H54 (cell line): ENCODE measurements at regions not wholly inside any gene's neighbourhood (a gene's known extent, or its start where the extent isn't known, plus 50 kb on each side); places are given as distances from the start of the nearest gene placed in this dataset.

Source experiments
- DNase-seq: peaks from one replicate; pipeline ENCODE4 v3.0.0; 2011; ENCODE audit warnings: low spot score, mixed read lengths; ENCODE audit not compliant: insufficient read length
- FAIRE-seq: peaks from 3 replicates; lab custom pipeline; 2011; peaks lifted over from hg19 to GRCh38; lab: Jason Lieb, UNC
- POLR2A ChIP-seq: IDR thresholded peaks from 2 replicates; pipeline ENCODE4 v1.6.1; 2011; ENCODE audit warnings: low read depth, mild to moderate bottlenecking, low read length

DNA sequence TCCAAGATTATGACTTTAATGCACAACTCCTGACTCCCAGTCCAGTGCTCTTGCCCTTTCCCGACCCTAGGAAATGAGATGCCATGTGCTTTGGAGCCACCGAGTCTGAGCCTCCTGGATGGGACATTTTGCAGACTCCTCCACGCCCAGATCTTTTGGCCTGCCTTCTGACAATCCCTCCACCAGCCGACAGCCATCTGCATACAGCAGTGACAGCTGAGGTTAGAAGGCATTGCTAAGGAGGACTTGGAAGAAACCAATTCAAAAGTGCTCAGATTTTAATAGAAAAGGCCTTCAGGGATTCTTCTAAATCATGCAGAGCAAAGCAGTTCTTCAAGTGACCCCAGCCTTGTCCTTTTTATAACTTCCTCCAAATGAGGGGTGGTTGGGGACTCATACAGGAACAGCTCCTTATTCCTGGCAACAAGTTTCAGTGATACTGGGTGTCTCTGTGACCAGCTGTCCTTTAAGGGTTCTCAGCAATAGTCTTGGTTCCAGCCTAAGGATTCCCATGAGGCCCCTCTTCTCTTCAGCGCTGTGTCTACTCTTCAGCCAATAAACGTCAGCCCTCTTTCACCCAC, 369.3 kb downstream of the PBX1 start:
- FAIRE-seq (no peak), DNase-seq (no peak)
- no peak for TF ChIP-seq POLR2A

DNA sequence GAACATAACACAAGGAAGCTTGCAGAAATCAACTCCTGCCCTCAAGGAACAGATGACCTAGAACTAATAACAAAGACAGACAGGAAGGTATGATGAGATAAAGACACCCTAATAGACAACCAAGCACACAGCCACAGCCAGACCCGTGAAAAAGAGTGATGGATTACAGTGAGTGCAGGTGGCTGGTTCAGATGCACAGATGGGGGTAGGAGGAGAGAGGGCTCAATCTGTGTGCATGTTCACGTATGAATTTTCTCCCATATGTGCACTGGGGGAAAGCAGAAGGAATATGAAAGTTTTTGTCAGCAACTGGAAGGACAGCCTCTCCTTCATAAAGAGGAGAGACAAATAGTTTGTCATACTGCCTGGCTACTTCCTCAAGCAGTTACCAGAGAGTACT, 367.1 kb downstream of the PBX1 start:
- FAIRE-seq (no peak), DNase-seq (no peak)
- no peak for TF ChIP-seq POLR2A

DNA sequence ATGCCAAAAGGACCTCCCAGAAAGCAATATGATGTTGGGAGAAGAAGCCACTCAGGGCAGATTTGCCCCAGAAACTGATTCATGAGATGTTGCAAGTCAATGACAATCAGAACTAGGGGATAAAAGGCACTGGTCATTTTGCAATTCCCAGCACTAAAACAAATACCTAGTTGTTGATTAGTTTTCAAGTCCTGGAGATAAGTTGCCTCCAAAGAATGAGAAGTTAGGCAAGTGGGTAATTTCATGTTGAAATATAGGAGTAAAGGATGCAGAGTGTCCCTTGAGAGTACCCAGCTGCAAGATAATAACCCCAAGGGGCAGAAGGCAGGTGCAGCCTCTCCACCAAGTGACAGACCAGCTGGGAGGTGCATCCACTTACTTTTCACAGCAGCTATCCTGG, 363.6 kb downstream of the PBX1 start:
- FAIRE-seq (no peak), DNase-seq (no peak)
- TF ChIP-seq POLR2A = no peak

DNA sequence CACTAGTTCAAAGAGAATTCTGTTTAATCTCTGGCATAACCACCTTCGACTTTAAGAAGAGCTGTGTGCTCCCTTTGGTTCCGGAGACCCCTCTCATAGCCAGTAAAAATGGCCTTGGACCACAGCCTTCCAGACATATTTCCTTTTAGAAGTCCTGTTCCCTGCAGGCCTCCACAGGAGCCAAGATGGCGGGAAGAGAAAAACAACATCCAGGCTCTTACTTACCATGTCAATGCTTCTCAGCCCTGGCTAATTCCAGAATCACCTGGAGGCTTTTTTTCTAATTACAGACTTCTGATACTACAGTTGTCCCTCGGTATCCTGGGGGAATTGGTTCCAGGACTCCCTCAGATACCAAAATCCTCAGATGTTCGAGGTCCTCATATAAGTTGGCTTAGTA, 362.5 kb downstream of the PBX1 start:
- DNase-seq (no peak), FAIRE-seq (no peak)
- no peak for TF ChIP-seq POLR2A

DNA sequence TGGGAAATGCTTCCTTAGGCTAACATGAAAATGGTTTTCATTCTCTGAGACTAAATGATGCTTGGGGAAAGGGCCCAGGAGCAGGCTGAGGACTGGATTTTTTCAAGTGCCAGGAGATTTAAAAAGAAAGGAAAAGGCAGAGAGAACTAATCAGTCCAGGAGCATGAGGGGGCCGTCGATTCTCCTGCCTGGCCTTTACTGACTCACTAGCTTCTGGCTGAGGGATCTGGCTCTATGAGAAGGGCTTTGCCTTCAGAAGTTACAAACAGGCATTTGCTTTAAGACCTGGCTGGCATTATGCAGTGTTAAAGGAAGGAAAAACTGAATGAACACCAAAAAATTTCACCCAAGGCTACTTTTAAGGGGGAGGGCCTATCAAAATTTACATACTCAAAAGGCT, 359.2 kb downstream of the PBX1 start:
- no peak for TF ChIP-seq POLR2A
- FAIRE-seq (no peak), DNase-seq (no peak)

DNA sequence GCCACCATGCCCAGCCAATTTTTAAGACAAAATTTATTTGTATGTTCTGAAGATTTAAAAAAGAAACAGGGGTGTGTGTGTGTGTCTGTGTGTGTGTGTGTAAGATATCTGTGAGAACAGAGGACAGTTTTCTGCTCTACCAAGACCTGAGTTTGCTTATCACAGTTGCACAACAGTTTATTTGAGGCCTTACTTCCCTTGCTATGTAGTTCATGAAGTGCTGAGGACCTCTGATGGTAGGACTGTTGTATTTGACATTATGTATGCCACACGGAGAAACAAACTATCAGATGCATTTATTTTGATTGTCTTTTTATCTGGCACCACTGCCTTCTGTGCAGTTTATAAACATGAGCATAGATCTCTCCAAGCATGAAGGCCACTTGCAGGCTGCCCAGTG, 355.2 kb downstream of the PBX1 start:
- no peak for TF ChIP-seq POLR2A
- FAIRE-seq (no peak), DNase-seq (no peak)

DNA sequence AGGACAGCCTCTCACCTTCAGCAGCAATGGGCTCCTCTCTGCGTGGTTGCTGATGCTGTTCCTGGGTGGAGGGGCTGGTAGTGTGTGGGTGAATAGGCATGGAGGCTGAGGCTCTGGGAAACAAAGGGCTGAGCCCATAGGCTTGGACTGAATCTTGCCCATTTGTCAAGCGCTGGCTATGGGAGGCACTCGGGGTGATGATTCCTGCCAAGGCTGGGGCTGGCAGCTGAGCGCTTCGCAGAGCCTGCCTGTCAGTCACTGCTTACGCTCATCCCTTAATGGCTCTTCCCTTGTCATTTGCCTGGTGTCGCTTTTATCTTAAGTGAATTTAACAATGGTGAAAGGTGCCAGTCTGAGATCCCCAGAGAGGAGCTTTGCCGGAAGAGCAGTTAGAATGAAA, 353.3 kb downstream of the PBX1 start:
- TF ChIP-seq POLR2A = no peak
- no peak for FAIRE-seq
- no peak for DNase-seq

DNA sequence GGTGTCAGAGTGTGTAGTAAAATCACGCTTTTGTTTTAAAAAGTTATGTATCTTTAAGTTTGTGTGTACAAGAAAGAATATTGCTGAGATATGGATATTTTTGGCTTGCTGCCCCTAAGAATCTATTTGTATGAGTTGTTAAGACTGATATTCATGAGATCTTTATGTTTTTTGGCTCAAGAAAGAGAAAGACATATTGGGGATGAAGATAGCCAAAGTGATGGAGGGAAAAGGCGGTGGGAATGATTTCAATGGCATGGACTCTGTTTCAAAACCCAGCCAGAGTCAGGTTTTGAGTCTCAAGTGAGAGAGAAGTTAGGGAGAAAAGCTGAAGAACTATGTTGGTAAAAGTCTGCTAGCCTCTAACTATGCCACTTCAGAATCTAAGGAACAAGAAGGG, 351.7 kb downstream of the PBX1 start:
- no peak for FAIRE-seq
- DNase-seq = no peak
- no peak for TF ChIP-seq POLR2A

DNA sequence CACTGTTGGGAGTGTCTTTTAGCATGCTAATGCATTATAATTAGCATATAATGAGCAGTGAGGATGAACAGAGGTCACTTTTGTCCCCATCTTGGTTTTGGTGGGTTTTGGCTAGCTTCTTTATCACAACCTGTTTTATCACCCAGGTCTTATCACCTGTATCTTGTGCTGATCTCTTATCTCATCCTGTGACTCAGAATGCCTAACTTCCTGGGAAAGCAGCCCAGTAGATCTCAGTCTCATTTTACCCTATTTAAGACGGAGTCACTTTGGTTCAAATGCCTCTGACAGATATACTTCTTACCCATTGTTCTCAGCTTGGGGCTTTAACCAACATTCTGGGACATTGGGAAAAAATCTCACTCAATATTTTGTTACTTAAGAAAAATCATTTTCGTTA, 348.7 kb downstream of the PBX1 start:
- FAIRE-seq (no peak), DNase-seq (no peak)
- TF ChIP-seq POLR2A = no peak

DNA sequence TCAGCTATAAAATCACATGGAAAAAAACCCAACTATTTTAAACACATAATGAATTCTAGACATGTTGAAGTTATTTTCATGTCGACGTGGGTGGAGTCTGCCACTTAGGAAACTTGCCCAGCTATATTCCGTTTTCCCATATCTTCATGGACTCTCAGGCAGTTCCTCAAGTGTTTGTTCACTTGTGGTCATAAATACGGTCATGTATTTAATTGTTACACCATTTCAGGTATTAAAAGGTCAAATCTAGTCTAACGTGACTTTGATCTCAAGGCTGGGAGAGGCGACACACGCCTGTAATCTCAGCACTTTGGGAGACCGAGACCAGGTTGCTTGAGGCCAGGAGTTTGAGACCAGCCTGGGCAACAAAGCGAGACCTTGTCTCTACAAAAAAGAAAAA, 346.9 kb downstream of the PBX1 start:
- TF ChIP-seq POLR2A = no peak
- no peak for DNase-seq
- FAIRE-seq = no peak

DNA sequence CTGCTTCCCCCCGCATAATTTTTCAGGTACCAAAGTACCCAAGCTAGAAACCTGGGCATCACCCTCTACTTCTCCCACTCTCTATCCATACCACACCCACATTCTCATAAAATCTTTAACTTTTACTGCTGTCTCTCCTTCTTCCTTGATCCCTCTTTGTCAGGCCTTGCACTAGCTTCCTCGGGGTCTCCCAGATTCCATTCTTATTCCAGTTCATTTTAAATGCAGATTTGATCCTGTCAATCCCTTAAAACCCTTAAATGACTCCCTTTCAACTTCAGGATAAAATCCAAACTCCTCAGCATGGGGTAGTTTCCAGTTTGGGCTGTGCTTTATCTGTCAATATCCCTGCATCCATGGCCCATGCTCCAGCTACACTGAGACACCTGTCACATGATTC, 343.5 kb downstream of the PBX1 start:
- no peak for TF ChIP-seq POLR2A
- no peak for DNase-seq
- FAIRE-seq = no peak
